CMK (cell line): ENCODE measurements at regions not wholly inside any gene's neighbourhood (a gene's known extent, or its start where the extent isn't known, plus 50 kb on each side); places are given as distances from the start of the nearest gene placed in this dataset.

Source experiments
- DNase-seq: peaks from one replicate; pipeline ENCODE4 v3.0.0-alpha.2; 2010; ENCODE audit warnings: low read depth

DNA sequence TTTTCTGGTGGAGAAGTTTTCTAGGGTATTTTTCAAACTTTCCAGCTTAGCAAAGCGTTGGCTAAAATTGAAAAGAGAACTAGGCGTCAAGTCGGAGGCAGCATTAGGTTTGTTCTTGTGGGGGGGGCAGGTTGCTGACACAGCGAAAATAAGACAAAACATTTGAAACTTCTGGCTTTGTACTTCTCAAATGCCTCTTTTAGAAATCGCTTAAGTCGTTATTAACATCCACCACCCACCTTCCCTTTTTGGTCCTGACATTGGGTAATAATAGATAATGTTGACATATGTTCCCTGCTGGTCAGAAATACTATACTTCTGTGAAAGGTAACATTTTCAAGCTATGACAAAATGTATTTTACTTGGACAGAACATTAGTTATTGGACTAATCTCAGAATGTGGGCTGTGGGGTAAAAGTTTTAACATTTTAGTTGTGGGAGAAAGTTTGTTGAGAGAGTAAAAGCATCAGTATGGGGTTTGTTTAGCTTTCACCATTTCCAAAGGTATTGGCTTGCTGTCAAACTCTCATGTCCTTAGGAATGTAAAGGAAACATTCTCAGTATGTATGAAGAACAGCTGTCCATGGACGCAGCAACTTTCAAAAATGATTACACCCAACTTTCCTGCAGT is 88.1 kb upstream of the ZEB2 start:
- DNase-seq, result no peak

DNA sequence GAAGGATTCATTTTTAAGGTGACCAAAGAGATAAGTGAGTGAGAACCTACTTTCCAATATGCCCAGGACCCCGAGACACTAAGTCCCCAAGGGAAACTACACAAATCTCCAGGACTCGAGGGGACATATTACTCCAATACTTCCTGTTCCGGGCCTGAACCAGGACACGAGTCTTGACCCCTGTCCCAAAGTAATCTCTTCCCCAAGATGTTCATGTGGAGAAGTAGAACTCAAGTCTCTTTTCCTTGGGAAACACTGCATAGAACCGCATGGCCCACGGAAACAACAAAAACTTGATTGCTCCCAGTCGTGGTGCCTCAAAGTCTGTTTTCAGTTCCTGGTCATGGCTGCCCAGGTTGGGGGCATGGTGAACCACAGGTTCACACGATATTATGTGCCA is 87.2 kb upstream of the ZEB2 start:
- no peak for DNase-seq

DNA sequence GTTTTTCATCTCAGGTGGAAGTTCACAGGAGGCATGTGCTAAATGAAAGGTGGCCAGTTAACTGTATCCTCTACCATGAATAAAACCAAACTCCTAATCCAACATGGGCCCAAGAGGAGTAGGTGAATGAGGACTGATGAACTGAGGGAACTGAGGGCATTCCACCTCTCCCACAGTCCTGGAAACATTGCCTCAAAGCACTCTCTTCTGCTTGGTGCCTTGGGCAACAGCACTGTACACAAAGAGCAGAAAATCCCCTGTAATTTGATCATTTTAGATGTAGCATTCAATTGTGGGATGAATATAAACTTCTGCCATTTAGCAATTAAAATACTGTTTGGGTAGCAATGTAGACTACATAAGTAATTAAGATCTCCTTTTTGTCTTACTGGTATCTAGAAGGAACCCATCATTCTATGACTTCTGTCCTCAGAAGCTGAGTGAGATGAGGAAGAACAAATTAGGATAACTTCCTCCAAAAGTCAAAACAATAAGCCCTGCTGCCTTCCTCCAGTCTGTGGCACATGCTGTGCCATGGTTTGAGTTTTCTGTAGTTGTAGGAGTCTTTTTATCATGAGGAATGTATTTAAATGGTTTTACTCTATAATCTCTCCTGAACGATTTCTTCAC is 86.7 kb upstream of the ZEB2 start:
- no peak for DNase-seq

DNA sequence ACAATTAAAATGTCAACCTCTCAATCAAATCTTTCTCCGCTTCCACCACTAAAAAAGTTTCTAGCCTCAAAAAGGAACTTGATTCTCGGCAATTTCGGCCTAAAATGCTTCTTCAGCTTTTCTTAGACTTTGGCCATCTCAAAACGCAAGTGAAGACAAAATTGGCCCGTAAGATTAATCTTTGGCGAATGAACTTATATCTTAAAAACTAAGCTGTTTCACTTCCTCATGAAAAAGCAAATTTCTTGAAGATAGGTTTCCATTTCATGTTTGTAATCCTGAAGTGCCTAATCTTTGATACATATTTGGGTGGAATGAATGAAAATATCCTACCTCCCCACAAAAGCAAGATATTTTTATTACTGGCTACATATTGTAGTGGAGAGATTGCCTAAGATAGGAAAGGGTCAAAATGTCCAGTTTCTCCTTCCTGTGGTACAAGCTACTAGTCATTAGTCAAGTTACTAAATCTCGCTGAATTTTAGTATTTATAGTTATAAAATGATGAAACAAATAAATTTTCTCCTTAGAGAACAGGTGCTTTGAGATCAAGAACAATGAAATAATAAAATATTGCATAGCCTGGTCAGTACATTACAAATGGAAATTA is 85.4 kb upstream of the ZEB2 start:
- DNase-seq, result no peak

DNA sequence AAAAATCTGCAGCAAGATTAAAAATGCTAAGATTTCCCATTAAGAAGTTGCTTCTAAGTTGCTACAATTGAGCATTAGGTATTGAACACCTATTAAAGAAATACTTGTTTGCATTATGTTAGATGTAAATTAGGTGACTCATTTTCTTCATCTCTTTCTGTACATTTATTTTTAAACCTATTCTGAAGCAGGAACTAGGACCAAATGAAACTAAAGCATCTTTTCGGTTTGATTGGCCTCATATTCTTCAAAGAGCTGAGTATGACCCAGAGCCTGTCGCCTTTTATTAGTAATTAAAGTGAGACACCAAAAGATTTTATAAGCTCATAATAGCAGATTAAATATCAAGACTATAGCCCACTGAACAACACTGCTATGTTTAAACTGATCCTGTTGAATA is 83.4 kb upstream of the ZEB2 start:
- no peak for DNase-seq

DNA sequence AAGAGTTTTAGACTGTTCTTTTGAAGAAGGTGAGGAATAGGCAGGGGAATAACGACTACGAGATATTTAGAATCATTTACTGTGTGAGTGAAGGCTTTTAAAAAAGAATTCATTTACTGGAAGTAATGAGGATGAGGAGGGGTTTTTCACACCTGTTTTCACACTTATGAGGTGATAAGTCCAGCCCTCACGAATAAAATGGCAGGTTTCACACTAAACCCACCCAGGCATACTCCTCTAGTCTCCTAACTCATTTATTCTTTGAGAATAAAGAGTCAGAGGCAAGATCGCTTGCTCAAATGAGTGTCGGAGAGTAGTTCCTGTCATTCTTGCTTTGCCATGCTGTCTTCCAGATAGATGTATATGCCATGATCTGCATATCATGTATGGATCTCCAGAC is 79.0 kb upstream of the ZEB2 start:
- DNase-seq, result no peak

DNA sequence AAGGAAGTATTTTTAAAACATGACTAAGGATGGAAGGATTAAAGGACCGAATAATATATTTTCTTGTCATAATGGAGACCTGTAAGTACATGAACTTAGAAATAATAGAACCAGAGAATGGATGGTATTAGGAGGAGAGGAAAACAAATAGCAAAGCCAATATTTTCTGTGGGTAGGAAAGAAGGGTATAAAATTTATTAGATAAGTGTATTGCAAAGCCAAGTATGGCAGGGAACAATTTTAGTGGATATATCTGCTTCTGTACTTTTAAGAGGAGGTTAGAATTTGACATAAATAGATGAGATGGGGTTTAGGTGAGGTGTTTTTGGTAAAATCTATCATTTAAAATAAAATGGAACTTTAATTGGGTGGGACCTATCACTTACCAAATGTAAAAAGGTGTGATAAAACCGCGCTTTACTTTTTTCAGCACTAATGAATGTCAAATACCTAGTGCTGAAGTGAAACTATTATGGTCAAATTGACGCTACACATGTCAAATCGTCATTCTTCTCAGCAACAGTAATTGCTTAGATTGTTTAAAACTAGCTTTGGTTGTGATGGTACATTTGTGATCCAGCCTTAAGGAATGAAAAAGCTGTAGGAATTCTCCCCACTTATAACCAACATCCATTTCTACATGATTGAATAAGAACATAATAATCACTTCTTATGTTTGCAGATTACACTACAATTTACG is 78.1 kb upstream of the ZEB2 start:
- DNase-seq, result no peak

DNA sequence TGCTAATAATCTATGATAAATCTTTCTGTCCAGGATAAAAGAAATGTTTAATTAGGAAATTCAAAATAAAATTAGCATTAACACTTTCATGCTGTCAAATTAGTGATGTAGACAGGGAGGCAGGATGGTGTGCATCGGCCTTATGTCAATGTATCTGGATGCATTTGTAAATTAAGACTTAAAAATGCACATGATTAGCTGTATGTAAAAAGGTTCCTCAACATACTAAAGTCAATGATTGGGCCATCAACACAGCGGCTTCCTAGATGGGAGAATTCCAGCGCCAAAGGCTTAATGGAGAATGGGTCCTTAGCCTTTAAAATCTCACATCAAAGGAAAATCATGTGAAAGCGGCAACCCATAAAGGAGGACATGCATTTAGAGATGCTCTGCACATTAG is 77.5 kb upstream of the ZEB2 start:
- DNase-seq, result no peak

DNA sequence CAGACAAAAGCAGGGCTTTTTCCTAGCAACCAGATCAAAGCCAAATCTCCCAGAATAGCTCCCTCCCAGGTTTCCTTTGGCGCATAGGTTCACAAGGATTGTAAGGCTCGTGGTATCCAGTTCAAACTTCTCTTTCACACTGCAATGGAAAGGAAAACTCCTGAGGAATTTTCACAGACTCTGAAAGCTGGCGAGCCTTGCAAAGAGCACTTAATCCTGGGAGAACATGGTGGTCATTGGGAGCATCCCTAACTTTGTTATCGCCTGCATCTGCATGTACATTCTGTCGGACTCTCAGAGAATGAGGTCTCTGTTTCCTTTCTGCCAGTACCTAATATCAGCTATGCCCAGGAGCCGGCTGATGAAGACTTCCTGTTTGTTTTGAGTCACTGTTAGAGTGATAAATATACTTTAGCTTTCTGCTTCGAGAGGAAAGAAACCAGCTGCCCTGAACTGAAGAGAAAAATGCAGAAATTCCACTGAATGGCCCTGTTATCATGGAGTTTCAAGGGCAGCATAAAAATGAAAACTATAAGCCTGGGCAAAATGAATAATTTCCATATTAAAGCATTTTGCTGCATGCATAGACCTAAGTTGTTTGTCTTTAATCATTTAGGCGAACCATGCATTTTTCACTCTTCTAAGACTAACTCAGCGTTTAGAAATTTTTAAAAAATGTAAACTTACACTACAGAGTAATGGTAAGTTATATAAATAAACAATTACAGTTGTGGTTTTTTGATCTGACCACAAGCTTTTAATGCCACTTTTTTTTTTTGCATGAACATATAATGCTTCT is 76.4 kb upstream of the ZEB2 start:
- no peak for DNase-seq

DNA sequence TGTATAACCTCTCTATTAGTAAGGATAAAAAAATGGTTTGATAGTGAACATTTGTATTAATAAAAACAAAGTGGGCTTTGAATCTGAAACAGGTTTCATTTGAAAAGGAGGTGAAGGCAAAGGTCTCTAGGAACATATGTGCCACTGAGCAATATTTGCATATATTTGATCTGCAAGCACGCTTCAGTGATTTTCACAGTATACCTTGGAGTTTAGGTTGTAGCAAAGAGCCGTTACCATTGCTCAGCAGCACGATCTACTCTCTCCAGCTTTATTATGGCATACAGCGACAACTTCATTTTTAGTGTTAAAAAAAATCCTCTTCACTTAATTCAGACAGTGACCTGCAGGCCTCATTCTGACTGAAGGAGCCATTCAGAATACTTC is 75.8 kb upstream of the ZEB2 start:
- no peak for DNase-seq

DNA sequence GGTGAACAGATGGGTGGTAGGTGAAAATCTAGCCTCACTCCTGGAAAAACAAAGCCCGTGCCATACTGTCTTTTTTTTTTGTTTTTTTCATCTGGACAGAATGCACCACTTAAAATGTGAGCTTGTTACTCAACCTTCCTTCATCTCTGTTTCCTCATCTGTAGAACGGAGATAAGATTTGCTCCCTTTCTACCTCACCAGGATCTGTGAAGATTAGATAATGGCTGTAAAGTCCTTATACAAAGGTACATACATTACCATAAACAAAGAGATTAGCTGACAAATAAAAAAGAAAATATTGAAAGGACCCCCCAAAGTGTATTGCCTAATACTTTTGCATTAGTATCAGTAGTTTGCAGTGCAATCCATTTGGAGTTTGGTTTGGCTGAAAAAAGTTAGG is 75.4 kb upstream of the ZEB2 start:
- no peak for DNase-seq

DNA sequence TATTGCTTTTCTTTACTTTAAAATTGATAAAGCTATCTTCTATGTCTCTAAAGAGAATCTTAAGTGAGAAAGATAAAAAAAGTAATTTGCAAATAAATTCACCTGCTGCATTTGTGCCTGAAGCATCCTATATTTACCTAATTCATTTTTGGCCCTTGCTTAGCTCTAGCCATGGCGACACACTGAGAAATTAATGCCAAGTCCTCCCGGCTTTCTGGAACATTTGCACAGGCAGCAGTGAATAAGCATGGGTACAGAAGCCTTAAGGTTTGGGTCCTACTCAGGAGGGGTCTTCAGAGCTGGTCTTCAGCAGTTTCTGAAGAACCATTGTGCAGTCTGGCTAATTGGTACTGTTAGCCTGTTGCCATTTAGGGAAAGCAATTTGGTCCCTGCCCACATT is 73.9 kb upstream of the ZEB2 start:
- no peak for DNase-seq

DNA sequence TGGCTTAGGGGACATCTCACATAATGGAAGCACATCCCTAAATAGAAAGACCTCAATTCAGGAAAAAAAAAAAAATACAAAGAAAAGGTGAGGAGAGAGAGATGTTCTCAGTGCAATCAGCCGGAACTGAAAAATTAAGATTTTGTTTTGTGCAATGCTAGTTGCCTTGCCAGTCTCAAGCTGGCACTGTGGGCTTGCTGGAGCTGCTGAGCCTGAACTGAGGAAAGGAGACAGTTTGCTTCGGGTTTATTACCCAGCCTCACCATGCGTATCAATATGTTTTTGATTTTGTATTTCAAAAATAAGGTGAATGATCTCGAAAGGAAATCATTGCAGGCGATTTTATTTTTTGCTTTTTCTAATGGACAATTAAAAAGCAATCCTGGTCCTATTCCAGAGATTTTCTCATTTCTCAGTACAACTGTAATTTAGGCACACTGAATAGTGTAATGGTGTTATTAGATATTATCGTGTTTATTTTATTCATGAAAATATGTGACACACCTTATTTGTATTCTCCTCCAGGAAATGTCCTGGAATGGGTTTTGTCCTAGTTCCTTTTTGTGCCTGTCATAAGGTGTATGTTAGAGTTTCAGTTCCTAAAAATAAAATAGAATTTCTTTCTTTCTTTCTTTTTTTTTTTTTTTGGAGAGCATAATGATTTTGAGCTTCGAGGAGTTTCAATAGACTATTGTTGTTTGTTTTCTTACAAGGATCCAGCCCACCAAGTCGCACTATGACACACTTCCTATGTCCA is 72.8 kb upstream of the ZEB2 start:
- DNase-seq, result no peak

DNA sequence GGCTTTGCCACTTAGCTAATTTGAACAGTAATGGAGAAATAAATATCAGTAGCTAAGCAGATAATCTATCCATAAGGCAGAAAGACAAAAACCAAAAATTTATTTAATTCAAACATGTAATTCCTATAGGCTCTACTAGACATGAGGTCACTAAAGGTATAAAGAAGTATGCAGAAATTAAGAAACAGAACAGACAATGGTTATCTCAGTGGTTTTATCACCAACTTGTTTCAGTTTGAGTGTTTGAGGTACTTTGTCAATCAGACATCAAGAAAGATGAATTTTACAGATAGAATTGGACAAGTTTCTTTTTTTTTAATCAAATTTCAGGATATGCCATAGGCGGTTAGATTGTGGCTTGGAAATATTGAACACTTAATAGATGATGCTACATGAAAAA is 67.4 kb upstream of the ZEB2 start:
- DNase-seq, result no peak

DNA sequence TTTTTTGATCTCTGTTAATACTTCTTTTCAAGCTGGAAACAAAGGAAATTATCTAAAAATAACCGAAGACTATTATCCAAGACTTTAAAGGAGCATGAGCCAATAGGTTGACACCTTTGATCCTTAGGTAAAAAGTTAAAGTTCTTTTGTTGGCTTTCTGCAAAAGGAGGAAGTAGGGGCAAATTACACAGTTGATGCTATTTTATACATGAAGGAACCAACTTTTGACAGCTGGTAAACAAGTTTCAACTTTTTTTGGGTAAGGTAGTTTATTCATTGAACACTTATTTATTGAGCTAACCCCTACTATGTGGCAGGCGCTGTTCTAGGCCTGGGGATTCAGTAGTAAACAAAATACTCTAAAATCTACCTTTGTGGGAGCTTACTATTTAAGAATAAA is 66.6 kb upstream of the ZEB2 start:
- no peak for DNase-seq

DNA sequence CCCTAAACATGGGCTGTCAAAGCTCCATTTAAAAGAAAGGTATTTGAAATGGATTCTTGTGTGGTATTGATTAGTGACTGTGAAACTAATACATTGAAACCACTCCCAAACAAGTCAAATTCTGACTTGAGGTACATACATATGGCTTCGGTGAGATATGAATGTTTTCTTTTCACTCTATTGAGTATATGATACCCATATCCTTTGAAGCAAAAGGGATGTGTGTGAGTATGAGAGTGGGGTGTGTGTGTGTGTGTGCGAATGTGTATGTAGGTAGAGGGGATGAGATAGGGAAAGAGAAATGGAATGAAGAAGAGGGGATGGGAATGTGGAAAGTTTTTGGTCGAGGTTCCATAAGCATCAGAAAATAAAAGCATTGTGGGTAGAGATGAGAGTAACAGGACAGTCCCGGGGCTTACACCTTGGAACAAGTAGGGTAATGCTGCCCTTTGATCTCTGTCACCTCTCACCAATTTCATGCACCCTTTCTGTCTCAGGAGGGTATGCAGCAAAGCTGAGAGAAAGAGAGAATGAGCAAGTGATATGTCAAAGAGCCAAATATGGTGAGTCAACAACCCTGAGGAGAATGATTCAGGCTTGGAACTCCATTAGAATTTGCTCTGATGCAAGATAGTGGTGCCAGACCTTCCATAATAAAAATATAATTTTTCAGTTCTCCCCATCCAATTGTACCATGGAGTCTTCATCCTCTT is 64.0 kb upstream of the ZEB2 start:
- no peak for DNase-seq

DNA sequence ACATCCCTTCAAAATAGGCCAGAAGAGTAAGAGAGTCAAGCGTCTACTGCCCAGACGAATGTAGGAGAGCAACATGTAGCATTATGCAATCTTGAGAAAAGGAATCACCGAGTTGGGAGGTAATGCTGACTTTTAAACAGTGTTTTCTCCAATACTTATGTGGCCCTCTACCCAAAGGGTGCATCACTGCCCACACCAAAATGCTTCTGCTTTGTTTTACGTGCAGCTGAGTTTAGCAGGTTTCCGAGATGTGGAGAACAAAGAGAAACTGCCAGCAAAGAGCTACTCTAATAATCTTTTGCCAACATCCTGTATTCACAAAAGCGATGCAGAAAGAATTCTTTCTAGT is 63.4 kb upstream of the ZEB2 start:
- no peak for DNase-seq

DNA sequence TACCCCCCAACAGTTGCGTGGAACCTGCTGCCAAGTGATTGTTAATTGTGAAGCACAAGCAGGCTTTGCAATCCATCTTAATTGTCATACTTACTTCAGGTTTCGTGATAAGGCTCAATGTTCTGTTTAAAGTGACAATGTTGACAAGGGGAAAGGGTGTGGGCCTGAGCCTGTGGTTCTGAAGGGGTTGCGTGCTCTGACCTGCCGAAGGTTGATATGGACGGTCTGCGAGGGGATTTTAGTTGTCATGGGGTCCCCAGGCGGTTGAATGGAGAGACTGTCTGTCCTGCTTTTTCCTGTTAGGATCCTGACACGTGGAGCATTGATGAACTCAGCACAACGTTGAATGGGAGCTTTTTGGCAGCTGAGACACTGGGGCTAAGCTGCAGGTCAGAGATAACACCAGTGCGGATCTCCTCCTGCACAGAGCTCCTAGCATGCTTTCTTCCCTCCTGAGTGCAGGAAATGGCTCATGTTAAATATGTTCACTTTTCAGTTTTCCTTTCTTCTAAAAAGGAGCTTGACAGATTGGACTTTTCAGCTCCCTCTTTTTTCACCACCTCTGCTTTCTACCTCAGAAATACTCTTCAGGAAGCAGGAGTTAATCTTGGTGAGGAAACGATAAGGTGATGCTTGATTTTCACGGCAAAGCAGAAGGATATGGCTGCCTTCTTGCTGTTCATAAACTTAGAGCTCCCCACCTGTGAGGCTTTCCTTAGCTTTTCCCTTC is 62.9 kb upstream of the ZEB2 start:
- peak; percentile 88 for DNase-seq

DNA sequence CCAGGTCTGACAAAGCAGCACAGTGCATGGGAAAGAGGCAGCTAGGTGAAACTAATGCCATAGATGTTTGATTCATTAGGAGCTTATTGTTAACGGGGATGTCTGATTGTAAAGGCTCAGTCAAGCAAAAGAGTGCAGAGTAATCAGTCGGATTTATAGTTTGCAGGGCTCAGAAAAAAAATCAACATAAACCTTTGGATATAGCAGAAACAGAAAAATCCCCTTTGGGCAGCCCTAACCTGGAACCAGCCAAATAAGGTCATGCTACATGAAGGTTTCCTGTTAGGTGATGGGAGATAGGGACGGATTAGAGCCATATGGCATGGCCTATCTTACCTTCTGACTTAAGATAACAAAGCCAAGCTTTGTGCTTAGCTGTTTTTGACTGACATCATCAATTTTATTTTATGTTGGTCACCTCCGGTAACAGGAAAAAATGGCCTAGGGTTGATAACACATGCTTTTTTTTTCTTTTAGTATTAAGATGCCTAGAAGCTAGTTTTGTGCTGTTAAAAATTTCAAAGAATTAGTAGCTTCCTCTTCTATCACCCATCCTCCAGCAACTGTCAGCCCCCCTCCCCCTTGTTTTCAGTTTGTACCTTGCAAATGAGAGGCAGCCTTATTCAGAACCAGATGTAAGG is 60.7 kb upstream of the ZEB2 start:
- DNase-seq, result peak; percentile 81

DNA sequence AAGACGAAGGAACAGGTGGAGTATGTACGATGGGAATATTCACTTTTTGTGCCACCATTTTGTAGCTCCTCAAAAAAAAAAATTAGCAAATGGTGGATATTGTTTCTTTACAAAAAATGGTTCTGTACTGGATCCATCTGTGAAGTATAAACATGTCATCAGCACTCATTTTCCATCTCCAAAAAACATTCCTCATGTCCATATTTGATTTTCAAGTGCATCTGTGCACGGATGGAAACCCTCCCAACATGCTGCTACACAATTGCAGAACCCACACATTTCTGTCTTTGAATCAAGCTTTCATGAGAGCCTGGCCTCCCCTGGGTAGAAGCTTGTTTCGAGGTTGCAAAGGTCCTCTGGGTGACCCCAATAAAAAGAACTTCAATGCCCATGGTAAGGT is 59.6 kb upstream of the ZEB2 start:
- DNase-seq, result no peak
